ENCODE measurements at regions not wholly inside any gene's neighbourhood (a gene's known extent, or its start where the extent isn't known, plus 50 kb on each side); places are given as distances from the start of the nearest gene placed in this dataset.
"Not testable (repeated sequence)": the region's sequence is repeated elsewhere in the genome, so short reads cannot be mapped to it uniquely, and the experiment has no call there.

GRCh38 chr16:9153502-9153864, 62.0 kb downstream of the HAPSTR1 start:
- TF ChIP-seq CTCF (conservative IDR thresholded peaks at IDR 0.05; ENCODE audit: low read depth, low read length) = no peak
- no peak overlapping the region for H3K4me3 ChIP-seq (ENCODE audit: low read depth, low read length)
- DNase-seq (ENCODE audit: low read depth) = no peak

GRCh38 chr16:9154567-9155410, 63.3 kb downstream of the HAPSTR1 start:
- no peak for DNase-seq (ENCODE audit: low read depth)

GRCh38 chr16:9155871-9156270, 64.4 kb downstream of the HAPSTR1 start:
- no peak for DNase-seq (ENCODE audit: low read depth)
- TF ChIP-seq CTCF (conservative IDR thresholded peaks at IDR 0.05; ENCODE audit: low read depth, low read length) = no peak

More at GRCh38 chr16:9154567-9155410, 63.3 kb downstream of the HAPSTR1 start:
- H3K4me3 ChIP-seq (ENCODE audit: low read depth, low read length) = no peak overlapping the region
- TF ChIP-seq CTCF (conservative IDR thresholded peaks at IDR 0.05; ENCODE audit: low read depth, low read length) = no peak

GRCh38 chr16:9159839-9160550, 68.6 kb downstream of the HAPSTR1 start:
- peak; percentile 94 for TF ChIP-seq CTCF (conservative IDR thresholded peaks at IDR 0.05; ENCODE audit: low read depth, low read length)
- peak; percentile 79 for DNase-seq (ENCODE audit: low read depth)
- no peak overlapping the region for H3K4me3 ChIP-seq (ENCODE audit: low read depth, low read length)

More at GRCh38 chr16:9155871-9156270, 64.4 kb downstream of the HAPSTR1 start:
- no peak overlapping the region for H3K4me3 ChIP-seq (ENCODE audit: low read depth, low read length)

GRCh38 chr16:9160551-9160911, 69.1 kb downstream of the HAPSTR1 start:
- H3K4me3 ChIP-seq (ENCODE audit: low read depth, low read length) = no peak overlapping the region
- DNase-seq (ENCODE audit: low read depth) = no peak
- TF ChIP-seq CTCF (conservative IDR thresholded peaks at IDR 0.05; ENCODE audit: low read depth, low read length) = no peak

- DNase-seq (ENCODE audit: low read depth) = no peak
- no peak for TF ChIP-seq CTCF (conservative IDR thresholded peaks at IDR 0.05; ENCODE audit: low read depth, low read length)
- H3K4me3 ChIP-seq (ENCODE audit: low read depth, low read length) = no peak overlapping the region
Observed at GRCh38 chr16:9165681-9166080, 74.2 kb downstream of the HAPSTR1 start.

GRCh38 chr16:9166326-9166993, 75.0 kb downstream of the HAPSTR1 start:
- not testable (repeated sequence) for DNase-seq (ENCODE audit: low read depth); H3K4me3 ChIP-seq (ENCODE audit: low read depth, low read length)

All from choroid plexus epithelial cell (primary cell).